A673 (cell line): ENCODE measurements at regions not wholly inside any gene's neighbourhood (a gene's known extent, or its start where the extent isn't known, plus 50 kb on each side); places are given as distances from the start of the nearest gene placed in this dataset.

Experiments used
- BruUV-seq: library from RNA; stranded (reverse); fragments of 400-500 nt; replicated peaks from 2 replicates; lab custom pipeline; 2021; lab: Mats Ljungman, UMichigan
- CTCF ChIA-PET: fragments of 300-600 bp; sonication (Branson Sonifier 250); formaldehyde crosslinking; loops from one replicate; lab custom pipeline; 2022; ENCODE audit warnings: antibody characterized with exemption; lab: Charles Lee
- POLR2A ChIA-PET: fragments of 300-600 bp; sonication (Branson Sonifier 250); formaldehyde crosslinking; loops from one replicate; lab custom pipeline; 2022; ENCODE audit warnings: antibody characterized with exemption; ENCODE audit not compliant: low non-redundant PET; lab: Charles Lee
- DNase-seq: peaks from one replicate; pipeline ENCODE4 v3.0.0-alpha.2; 2015; ENCODE audit warnings: low spot score
- H3K27ac ChIP-seq: fragments of 200-600 bp; sonication (generic); 2 replicates; pipeline ENCODE4 v1.5.1; 2016; ENCODE audit warnings: mixed run types, low read depth, mild to moderate bottlenecking, mixed read lengths, antibody characterized with exemption, low read length; ENCODE audit not compliant: poor library complexity, severe bottlenecking
- H3K27me3 ChIP-seq: fragments of 200-600 bp; sonication (generic); replicated peaks from 2 replicates; pipeline ENCODE4 v1.6.1; 2017; ENCODE audit warnings: mixed run types, low read depth, mild to moderate bottlenecking, mixed read lengths, antibody characterized with exemption, low read length; ENCODE audit not compliant: insufficient read depth, poor library complexity
- H3K36me3 ChIP-seq: fragments of 200-600 bp; sonication (generic); 2 replicates; pipeline ENCODE4 v1.6.1; 2016; ENCODE audit warnings: mixed run types, mild to moderate bottlenecking, mixed read lengths, antibody characterized with exemption, low read length; ENCODE audit not compliant: insufficient read depth, poor library complexity, severe bottlenecking
- H3K4me1 ChIP-seq: fragments of 200-600 bp; sonication (generic); 2 replicates; pipeline ENCODE4 v1.6.1; 2017; ENCODE audit warnings: mixed run types, mild to moderate bottlenecking, mixed read lengths, antibody characterized with exemption, low read length; ENCODE audit not compliant: insufficient read depth, poor library complexity, severe bottlenecking
- H3K4me3 ChIP-seq: fragments of 200-600 bp; sonication (generic); 2 replicates; pipeline ENCODE4 v1.5.1; 2016; ENCODE audit warnings: low read depth, mixed run types, mild to moderate bottlenecking, mixed read lengths, low read length; ENCODE audit not compliant: poor library complexity, severe bottlenecking
- H3K9me3 ChIP-seq: fragments of 200-600 bp; sonication (generic); 2 replicates; pipeline ENCODE4 v1.6.1; 2016; ENCODE audit warnings: mixed run types, low read depth, mild to moderate bottlenecking, mixed read lengths, antibody characterized with exemption, low read length; ENCODE audit not compliant: poor library complexity, severe bottlenecking
- EZH2 ChIP-seq: fragments of 200-600 bp; sonication (generic); IDR thresholded peaks from 2 replicates; pipeline ENCODE4 v1.6.1; 2017; ENCODE audit warnings: borderline replicate concordance, low read depth, mild to moderate bottlenecking, mixed read lengths, antibody characterized with exemption, low read length; ENCODE audit not compliant: poor library complexity, severe bottlenecking
- intact Hi-C: fragments of 100-400 bp; cut with micrococcal nuclease; formaldehyde crosslinking; loops from one replicate; pipeline ENCODE4 v1.10.0; 2022; ENCODE audit not compliant: unreplicated experiment
- TF ChIP-seq, protein P1 (sequence below): fragments of 300-800, 200-600 bp; sonication (generic); conservative IDR thresholded peaks from 2 replicates; pipeline ENCODE4 v1.5.1; 2017; ENCODE audit warnings: low read depth, mild to moderate bottlenecking, antibody characterized with exemption, low read length, moderate library complexity, mixed read lengths

DNA sequence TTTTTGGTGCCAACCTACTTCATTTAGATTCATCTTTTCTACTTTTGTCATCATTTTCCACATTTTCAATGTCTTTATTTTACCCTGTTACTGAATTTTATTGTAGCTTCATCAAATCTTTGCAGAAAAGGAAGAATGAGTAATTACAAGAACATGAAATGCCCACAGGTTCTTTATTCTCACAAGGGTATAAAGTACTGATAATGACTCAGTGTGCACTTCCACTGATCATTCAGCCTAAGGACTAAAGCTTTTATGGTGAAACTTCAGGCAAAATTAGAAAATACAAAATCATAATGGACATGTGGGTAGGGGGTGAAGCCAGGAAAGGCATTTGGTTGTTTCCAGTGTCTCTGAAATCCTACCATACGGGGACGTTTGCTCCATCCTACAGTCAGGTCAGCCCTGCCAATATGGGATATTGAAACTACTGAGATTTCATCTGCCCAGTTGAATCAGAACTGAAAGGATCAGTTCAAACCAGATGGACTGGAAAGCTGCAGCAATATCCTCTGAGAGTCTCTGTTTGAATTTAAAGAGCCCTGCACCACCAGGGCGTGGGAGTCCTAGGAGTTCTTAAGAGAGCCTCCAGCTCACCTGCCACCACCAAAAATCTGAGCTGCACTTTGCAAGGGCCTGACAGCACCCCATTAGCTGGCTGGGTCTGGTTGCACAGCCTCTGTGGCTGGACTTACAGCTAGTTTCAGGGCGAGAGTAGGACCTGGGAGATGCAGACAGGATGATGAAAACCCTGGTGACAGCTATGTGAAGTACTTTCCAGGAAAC, 390.4 kb downstream of the CMPK2 start:
- H3K27me3 ChIP-seq = no peaks in the 10 kb centered on the region
- no peaks in the 10 kb centered on the region for H3K36me3 ChIP-seq
- no peaks in the 10 kb centered on the region for H3K9me3 ChIP-seq
- no peak for DNase-seq
- CTCF ChIA-PET = no interaction called here
- TF ChIP-seq, protein P1, sequence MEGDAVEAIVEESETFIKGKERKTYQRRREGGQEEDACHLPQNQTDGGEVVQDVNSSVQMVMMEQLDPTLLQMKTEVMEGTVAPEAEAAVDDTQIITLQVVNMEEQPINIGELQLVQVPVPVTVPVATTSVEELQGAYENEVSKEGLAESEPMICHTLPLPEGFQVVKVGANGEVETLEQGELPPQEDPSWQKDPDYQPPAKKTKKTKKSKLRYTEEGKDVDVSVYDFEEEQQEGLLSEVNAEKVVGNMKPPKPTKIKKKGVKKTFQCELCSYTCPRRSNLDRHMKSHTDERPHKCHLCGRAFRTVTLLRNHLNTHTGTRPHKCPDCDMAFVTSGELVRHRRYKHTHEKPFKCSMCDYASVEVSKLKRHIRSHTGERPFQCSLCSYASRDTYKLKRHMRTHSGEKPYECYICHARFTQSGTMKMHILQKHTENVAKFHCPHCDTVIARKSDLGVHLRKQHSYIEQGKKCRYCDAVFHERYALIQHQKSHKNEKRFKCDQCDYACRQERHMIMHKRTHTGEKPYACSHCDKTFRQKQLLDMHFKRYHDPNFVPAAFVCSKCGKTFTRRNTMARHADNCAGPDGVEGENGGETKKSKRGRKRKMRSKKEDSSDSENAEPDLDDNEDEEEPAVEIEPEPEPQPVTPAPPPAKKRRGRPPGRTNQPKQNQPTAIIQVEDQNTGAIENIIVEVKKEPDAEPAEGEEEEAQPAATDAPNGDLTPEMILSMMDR = no peak
- TF ChIP-seq EZH2 = no peak
- no peak overlapping the region for H3K27ac ChIP-seq
- no TSS peak for BruUV-seq
- no peak overlapping the region for H3K4me3 ChIP-seq
- intact Hi-C loops = no loop called here
- H3K4me1 ChIP-seq = no peaks in the 10 kb centered on the region
- POLR2A ChIA-PET = no interaction called here

DNA sequence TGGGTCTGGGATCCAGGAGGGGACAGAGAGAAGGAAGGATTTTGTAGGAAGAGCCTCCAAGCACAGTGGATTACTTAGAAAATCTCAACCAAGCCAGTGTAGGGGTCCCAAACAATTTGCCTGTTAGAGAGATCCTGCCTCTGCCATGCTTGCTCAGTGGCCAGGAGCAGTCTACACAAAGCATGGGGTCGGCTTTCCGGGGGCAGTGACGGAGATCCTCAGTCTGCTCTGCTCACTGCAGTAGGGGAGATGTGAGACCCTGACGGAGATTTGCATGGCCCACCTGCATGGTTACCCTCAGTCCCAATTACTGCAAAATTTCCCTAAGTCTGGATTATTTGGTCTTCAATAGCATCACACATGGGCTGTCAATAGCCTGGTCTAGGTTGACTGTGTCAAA, 385.2 kb downstream of the CMPK2 start:
- intact Hi-C loops = no loop called here
- H3K36me3 ChIP-seq = no peaks in the 10 kb centered on the region
- DNase-seq = no peak
- ChIA-PET POLR2A (no interaction called here), CTCF (no interaction called here)
- no peaks in the 10 kb centered on the region for H3K9me3 ChIP-seq
- no TSS peak for BruUV-seq
- H3K4me1 ChIP-seq = no peaks in the 10 kb centered on the region
- TF ChIP-seq, protein P1 = no peak
- no peak for TF ChIP-seq EZH2
- H3K27ac ChIP-seq = no peak overlapping the region
- H3K4me3 ChIP-seq = no peak overlapping the region
- H3K27me3 ChIP-seq = no peaks in the 10 kb centered on the region

DNA sequence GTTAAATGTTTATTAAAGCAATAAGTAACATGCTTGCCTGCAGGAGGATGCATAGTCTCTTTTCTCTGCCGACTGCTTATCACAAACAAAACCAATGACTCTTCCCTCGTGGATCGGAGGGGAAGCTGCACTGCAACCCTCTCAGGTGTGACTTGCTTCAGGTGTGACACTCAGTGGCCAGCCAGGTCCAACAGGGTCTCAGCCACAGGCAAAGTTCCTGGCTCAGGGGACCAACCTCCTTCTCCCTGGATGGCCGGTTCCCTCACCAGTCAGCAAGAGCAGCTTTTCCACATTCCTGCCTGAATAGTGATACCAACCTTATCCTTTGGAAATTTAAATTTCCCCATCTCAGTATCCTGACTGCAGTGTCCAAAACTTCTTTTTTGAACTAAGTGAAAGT, 383.5 kb downstream of the CMPK2 start:
- no peaks in the 10 kb centered on the region for H3K36me3 ChIP-seq
- intact Hi-C loops = no loop called here
- TF ChIP-seq EZH2 = no peak
- TF ChIP-seq, protein P1 = no peak
- no peak overlapping the region for H3K27ac ChIP-seq
- H3K4me3 ChIP-seq = no peak overlapping the region
- DNase-seq = no peak
- no peaks in the 10 kb centered on the region for H3K4me1 ChIP-seq
- CTCF ChIA-PET = no interaction called here
- no TSS peak for BruUV-seq
- POLR2A ChIA-PET = no interaction called here
- no peaks in the 10 kb centered on the region for H3K27me3 ChIP-seq
- no peaks in the 10 kb centered on the region for H3K9me3 ChIP-seq
